Heart left ventricle (tissue), 16 donors: ENCODE measurements at regions not wholly inside any gene's neighbourhood (a gene's known extent, or its start where the extent isn't known, plus 50 kb on each side); places are given as distances from the start of the nearest gene placed in this dataset.

ENCODE experiments used
- ATAC-seq, 4 donors: fragments of 200-7000 bp; cut with Tn5 transposase; one replicate each; pipeline ENCODE4 v1.9.1; 2020 to 2022; ENCODE audit warnings: moderate library complexity in 4 of 4, mild to moderate bottlenecking in 3 of 4, moderate number of reproducible peaks in 1 of 4
- DNase-seq, 5 donors: peaks; one replicate each; pipeline ENCODE4 v3.0.0-alpha.2; 2020
- H3K27ac ChIP-seq, 12 donors: fragments of 200-600 bp; sonication (generic) in 4 of 12; one replicate each; pipeline versions ENCODE4 v1.5.0 to v1.8.0; 2016 to 2022; ENCODE audit warnings: mild to moderate bottlenecking in 2 of 12
- H3K27me3 ChIP-seq, 9 donors: fragments of 200-600 bp; sonication (generic) in 2 of 9; one replicate each; pipeline versions ENCODE4 v1.5.1 to v1.8.0; 2016 to 2022; ENCODE audit warnings: mild to moderate bottlenecking in 3 of 9
- H3K36me3 ChIP-seq, 9 donors: fragments of 200-600 bp; sonication (generic) in 2 of 9; one replicate each; pipeline versions ENCODE4 v1.5.0 to v1.8.0; 2018 to 2022; ENCODE audit warnings: mild to moderate bottlenecking in 2 of 9
- H3K4me1 ChIP-seq, 12 donors: fragments of 200-600 bp; sonication (generic) in 4 of 12; one replicate each; pipeline versions ENCODE4 v1.5.0 to v1.8.0; 2016 to 2022; ENCODE audit warnings: mild to moderate bottlenecking in 3 of 12
- H3K4me3 ChIP-seq, 12 donors: fragments of 200-600 bp; sonication (generic) in 4 of 12; one replicate each; pipeline versions ENCODE4 v1.5.0 to v1.8.0; 2017 to 2022; ENCODE audit warnings: mild to moderate bottlenecking in 9 of 12, moderate library complexity in 4 of 12
- H3K9me3 ChIP-seq, 12 donors: fragments of 200-600 bp; sonication (generic) in 4 of 12; one replicate each; pipeline versions ENCODE4 v1.5.0 to v1.8.0; 2016 to 2022; ENCODE audit warnings: mild to moderate bottlenecking in 1 of 12
- CTCF ChIP-seq, 12 donors: fragments of 200-600 bp; sonication (generic) in 4 of 12; IDR thresholded peaks; one replicate each; pipeline versions ENCODE4 v1.5.0 to v1.8.0; 2018 to 2022; ENCODE audit warnings: antibody characterized with exemption in 12 of 12, mild to moderate bottlenecking in 5 of 12
- POLR2A ChIP-seq, 2 donors: fragments of 450-650 bp; IDR thresholded peaks; one replicate each; pipeline ENCODE4 v1.6.1; 2017; ENCODE audit warnings: antibody characterized with exemption in 2 of 2, mild to moderate bottlenecking in 2 of 2, moderate library complexity in 2 of 2
- WGBS, 4 donors: extraction: QIAGEN DNeasy Blood & Tissue Kit in 2 of 4; methylation state at CpG; one replicate each; pipeline versions ENCODE4 v1.1.5 to v1.1.7; 2013 to 2018; 5-methylcytosine and 5-hydroxymethylcytosine counted together
- intact Hi-C, 10 donors: fragments of 100-400 bp; cut with DNase I; formaldehyde crosslinking; loops; one replicate each; pipeline versions ENCODE4 v1.11.1 to v1.14.2; 2022
- donor health status: ischemic (EF 13 %, LVEDD 7.1; RV severe dilation, severe dysfunction).
- donor health status: healthy with polysubstance abuse.
- donor health status: DM: no; HTN: yes; CAD: no.
- donor health status: DM: no; HTN: no; CAD: no.
- donor health status: ischemic (EF 25% LVEDD 6.9; RV normal size, moderate dysfunction).
- donor health status: ischemic (EF 25% LVEDD 5.7; RV mildly dilated, moderate dysfunction).
- donor health status: healthy.
- donor health status: DM: yes; HTN: yes; CAD: no.
- donor health status: ischemic (EF 35%, LVEDD 5.7; RV mildly dilated, moderate dysfunction).
- donor health status: nonischemic (EF 11% LVEDD 7.7; RV severe dilation, severe dysfunction).
- donor health status: DM: yes; HTN: yes; CAD: no.
- donor health status: PGD.
- donor health status: ischemic (EF 29% LVEDD 5.4; RV normal size, mild dysfunction).
- donor health status: nonischemic (EF 23%, LVEDD 6.1; RV moderate dilation, normal function).

- Histone ChIP-seq H3K27me3 (no peaks in the 10 kb centered on the region), H3K4me1 (no peaks in the 10 kb centered on the region), H3K9me3 (no peaks in the 10 kb centered on the region), H3K4me3 (no peak overlapping the region), H3K27ac (no peak overlapping the region), H3K36me3 (no peaks in the 10 kb centered on the region)
- ATAC-seq: no peak
- no peak for DNase-seq
- TF ChIP-seq POLR2A (IDR thresholded peaks at IDR 0.05) (no peak), CTCF (IDR thresholded peaks at IDR 0.05) (no peak)
- intact Hi-C loops: no loop called here
Measured at GRCh38 chr5:86894056-86894455, 276.3 kb downstream of the COX7C start.

- 79 to 90% (median 87%) methylated on average over 1 of the region's 1 CpG for WGBS, 4 donors
- intact Hi-C loops: no loop called here
- TF ChIP-seq POLR2A (IDR thresholded peaks at IDR 0.05): no peak
- no peak for TF ChIP-seq CTCF (IDR thresholded peaks at IDR 0.05)
Measured at GRCh38 chr5:86896916-86897315, 279.2 kb downstream of the COX7C start.

GRCh38 chr5:86909418-86910295, 291.9 kb downstream of the COX7C start:
- no peak for TF ChIP-seq CTCF (IDR thresholded peaks at IDR 0.05)
- TF ChIP-seq POLR2A (IDR thresholded peaks at IDR 0.05): no peak
- intact Hi-C loops: no loop called here
- peak in 2 of 4 donors; percentile 65 to 83 for ATAC-seq

More at GRCh38 chr5:86896916-86897315, 279.2 kb downstream of the COX7C start:
- no peaks in the 10 kb centered on the region for H3K36me3 ChIP-seq
- H3K4me1 ChIP-seq: no peaks in the 10 kb centered on the region
- H3K27me3 ChIP-seq: no peaks in the 10 kb centered on the region
- no peak overlapping the region for H3K27ac ChIP-seq
- DNase-seq (no peak), ATAC-seq (no peak)
- H3K4me3 ChIP-seq: no peak overlapping the region
- no peaks in the 10 kb centered on the region for H3K9me3 ChIP-seq

GRCh38 chr5:86917117-86917579, 299.4 kb downstream of the COX7C start:
- intact Hi-C loops: no loop called here
- ATAC-seq (no peak), DNase-seq (no peak)
- no peaks in the 10 kb centered on the region for H3K4me1 ChIP-seq
- H3K27me3 ChIP-seq: no peaks in the 10 kb centered on the region
- H3K36me3 ChIP-seq: no peaks in the 10 kb centered on the region
- WGBS, 4 donors: 11 to 19% (median 15%) methylated on average over 2 of the region's 2 CpGs
- TF ChIP-seq POLR2A (IDR thresholded peaks at IDR 0.05) (no peak), CTCF (IDR thresholded peaks at IDR 0.05) (no peak)
- no peak overlapping the region for H3K4me3 ChIP-seq
- H3K9me3 ChIP-seq: peaks cover 0 to 3% (median 0%) of the 10 kb centered on the region in 12 donors
- no peak overlapping the region for H3K27ac ChIP-seq

More at GRCh38 chr5:86909418-86910295, 291.9 kb downstream of the COX7C start:
- 56 to 66% (median 60%) methylated on average over 6 of the region's 6 CpGs for whole genome bisulfite sequencing, 4 donors
- no peak for DNase-seq
- H3K36me3 ChIP-seq: no peaks in the 10 kb centered on the region
- no peak overlapping the region for H3K4me3 ChIP-seq
- H3K4me1 ChIP-seq: peaks cover 0 to 16% (median 2%) of the 10 kb centered on the region in 12 donors
- no peaks in the 10 kb centered on the region for H3K9me3 ChIP-seq
- H3K27me3 ChIP-seq: no peaks in the 10 kb centered on the region
- peak overlapping the region in 6 of 12 donors; percentile 3 to 35 (median 10) for H3K27ac ChIP-seq
